ENCODE measurements at regions not wholly inside any gene's neighbourhood (a gene's known extent, or its start where the extent isn't known, plus 50 kb on each side); places are given as distances from the start of the nearest gene placed in this dataset.
A peak's percentile ranks its signal among the peaks of the same experiment; 100 is the strongest.

- no peak overlapping the region for H3K4me3 ChIP-seq (ENCODE audit: low read depth in 1 of 3, low read length in 3 of 3)
- WGBS, 3 donors, result 83 to 95% (median 88%) methylated on average over 3 of the region's 3 CpGs
- no peaks in the 10 kb centered on the region for H3K9me3 ChIP-seq (ENCODE audit: control insufficient read depth in 2 of 2, insufficient read depth in 1 of 2, low read depth in 1 of 2, low read length in 1 of 2)
- FAIRE-seq, result no peak
- no peak overlapping the region for H3K27ac ChIP-seq (ENCODE audit: low read depth in 1 of 3, low read length in 2 of 3)
- no peaks in the 10 kb centered on the region for H3K4me1 ChIP-seq (ENCODE audit: control insufficient read depth in 3 of 3, insufficient read depth in 2 of 3, low read depth in 1 of 3, low read length in 2 of 3)
- no peaks in the 10 kb centered on the region for H3K27me3 ChIP-seq (ENCODE audit: control insufficient read depth in 3 of 3, insufficient read depth in 3 of 3, low read length in 3 of 3)
- no peak for DNase-seq
- H3K36me3 ChIP-seq (ENCODE audit: control insufficient read depth in 3 of 3, insufficient read depth in 2 of 3, low read depth in 1 of 3, low read length in 3 of 3), result no peaks in the 10 kb centered on the region
These were observed 679.0 kb upstream of the CA10 start for GRCh38 chr17:52837492-52837891.

- H3K4me3 ChIP-seq (ENCODE audit: low read depth in 1 of 3, low read length in 3 of 3), result no peak overlapping the region
- 71 to 77% (median 73%) methylated on average over 1 of the region's 1 CpG for WGBS, 3 donors
- no peaks in the 10 kb centered on the region for H3K27me3 ChIP-seq (ENCODE audit: control insufficient read depth in 3 of 3, insufficient read depth in 3 of 3, low read length in 3 of 3)
- H3K27ac ChIP-seq (ENCODE audit: low read depth in 1 of 3, low read length in 2 of 3), result no peak overlapping the region
- DNase-seq (no peak), FAIRE-seq (no peak)
- H3K4me1 ChIP-seq (ENCODE audit: control insufficient read depth in 3 of 3, insufficient read depth in 2 of 3, low read depth in 1 of 3, low read length in 2 of 3), result no peaks in the 10 kb centered on the region
- H3K36me3 ChIP-seq (ENCODE audit: control insufficient read depth in 3 of 3, insufficient read depth in 2 of 3, low read depth in 1 of 3, low read length in 3 of 3), result no peaks in the 10 kb centered on the region
- H3K9me3 ChIP-seq (ENCODE audit: control insufficient read depth in 2 of 2, insufficient read depth in 1 of 2, low read depth in 1 of 2, low read length in 1 of 2), result no peaks in the 10 kb centered on the region
These were observed 673.0 kb upstream of the CA10 start for GRCh38 chr17:52831536-52831935.

GRCh38 chr17:52828621-52829020 is 670.1 kb upstream of the CA10 start:
- Histone ChIP-seq H3K36me3 (ENCODE audit: control insufficient read depth in 3 of 3, insufficient read depth in 2 of 3, low read depth in 1 of 3, low read length in 3 of 3) (no peaks in the 10 kb centered on the region), H3K27ac (ENCODE audit: low read depth in 1 of 3, low read length in 2 of 3) (no peak overlapping the region), H3K4me3 (ENCODE audit: low read depth in 1 of 3, low read length in 3 of 3) (no peak overlapping the region), H3K27me3 (ENCODE audit: control insufficient read depth in 3 of 3, insufficient read depth in 3 of 3, low read length in 3 of 3) (no peaks in the 10 kb centered on the region), H3K4me1 (ENCODE audit: control insufficient read depth in 3 of 3, insufficient read depth in 2 of 3, low read depth in 1 of 3, low read length in 2 of 3) (peaks cover 0 to 6% (median 0%) of the 10 kb centered on the region in 3 donors), H3K9me3 (ENCODE audit: control insufficient read depth in 2 of 2, insufficient read depth in 1 of 2, low read depth in 1 of 2, low read length in 1 of 2) (no peaks in the 10 kb centered on the region)
- WGBS, 3 donors, result 84 to 91% (median 90%) methylated on average over 11 of the region's 11 CpGs
- DNase-seq (no peak), FAIRE-seq (no peak)

GRCh38 chr17:52827526-52827925 is 669.0 kb upstream of the CA10 start:
- Histone ChIP-seq H3K4me1 (ENCODE audit: control insufficient read depth in 3 of 3, insufficient read depth in 2 of 3, low read depth in 1 of 3, low read length in 2 of 3) (peaks cover 0 to 6% (median 0%) of the 10 kb centered on the region in 3 donors), H3K36me3 (ENCODE audit: control insufficient read depth in 3 of 3, insufficient read depth in 2 of 3, low read depth in 1 of 3, low read length in 3 of 3) (no peaks in the 10 kb centered on the region), H3K27me3 (ENCODE audit: control insufficient read depth in 3 of 3, insufficient read depth in 3 of 3, low read length in 3 of 3) (no peaks in the 10 kb centered on the region), H3K27ac (ENCODE audit: low read depth in 1 of 3, low read length in 2 of 3) (no peak overlapping the region), H3K9me3 (ENCODE audit: control insufficient read depth in 2 of 2, insufficient read depth in 1 of 2, low read depth in 1 of 2, low read length in 1 of 2) (no peaks in the 10 kb centered on the region), H3K4me3 (ENCODE audit: low read depth in 1 of 3, low read length in 3 of 3) (no peak overlapping the region)
- WGBS, 3 donors, result 59 to 78% (median 62%) methylated on average over 8 of the region's 8 CpGs
- DNase-seq (no peak), FAIRE-seq (no peak)

GRCh38 chr17:52824542-52824941 is 666.0 kb upstream of the CA10 start:
- Histone ChIP-seq H3K4me1 (ENCODE audit: control insufficient read depth in 3 of 3, insufficient read depth in 2 of 3, low read depth in 1 of 3, low read length in 2 of 3) (peaks cover 0 to 6% (median 0%) of the 10 kb centered on the region in 3 donors), H3K27ac (ENCODE audit: low read depth in 1 of 3, low read length in 2 of 3) (peak overlapping the region; percentile 58 to 63 (median 60)), H3K4me3 (ENCODE audit: low read depth in 1 of 3, low read length in 3 of 3) (no peak overlapping the region), H3K36me3 (ENCODE audit: control insufficient read depth in 3 of 3, insufficient read depth in 2 of 3, low read depth in 1 of 3, low read length in 3 of 3) (no peaks in the 10 kb centered on the region), H3K9me3 (ENCODE audit: control insufficient read depth in 2 of 2, insufficient read depth in 1 of 2, low read depth in 1 of 2, low read length in 1 of 2) (no peaks in the 10 kb centered on the region), H3K27me3 (ENCODE audit: control insufficient read depth in 3 of 3, insufficient read depth in 3 of 3, low read length in 3 of 3) (no peaks in the 10 kb centered on the region)
- 7 to 46% (median 25%) methylated on average over 3 of the region's 3 CpGs for WGBS, 3 donors
- DNase-seq, result peak; percentile 83 to 85
- no peak for FAIRE-seq

GRCh38 chr17:52823155-52823554 is 664.6 kb upstream of the CA10 start:
- Histone ChIP-seq H3K27me3 (ENCODE audit: control insufficient read depth in 3 of 3, insufficient read depth in 3 of 3, low read length in 3 of 3) (no peaks in the 10 kb centered on the region), H3K36me3 (ENCODE audit: control insufficient read depth in 3 of 3, insufficient read depth in 2 of 3, low read depth in 1 of 3, low read length in 3 of 3) (no peaks in the 10 kb centered on the region), H3K4me1 (ENCODE audit: control insufficient read depth in 3 of 3, insufficient read depth in 2 of 3, low read depth in 1 of 3, low read length in 2 of 3) (peaks cover 0 to 6% (median 0%) of the 10 kb centered on the region in 3 donors), H3K4me3 (ENCODE audit: low read depth in 1 of 3, low read length in 3 of 3) (no peak overlapping the region), H3K27ac (ENCODE audit: low read depth in 1 of 3, low read length in 2 of 3) (no peak overlapping the region), H3K9me3 (ENCODE audit: control insufficient read depth in 2 of 2, insufficient read depth in 1 of 2, low read depth in 1 of 2, low read length in 1 of 2) (no peaks in the 10 kb centered on the region)
- DNase-seq, result peak in 1 of 2 donors; percentile 1
- FAIRE-seq, result no peak

- Histone ChIP-seq H3K27me3 (ENCODE audit: control insufficient read depth in 3 of 3, insufficient read depth in 3 of 3, low read length in 3 of 3) (no peaks in the 10 kb centered on the region), H3K4me3 (ENCODE audit: low read depth in 1 of 3, low read length in 3 of 3) (no peak overlapping the region), H3K27ac (ENCODE audit: low read depth in 1 of 3, low read length in 2 of 3) (no peak overlapping the region), H3K36me3 (ENCODE audit: control insufficient read depth in 3 of 3, insufficient read depth in 2 of 3, low read depth in 1 of 3, low read length in 3 of 3) (no peaks in the 10 kb centered on the region), H3K9me3 (ENCODE audit: control insufficient read depth in 2 of 2, insufficient read depth in 1 of 2, low read depth in 1 of 2, low read length in 1 of 2) (no peaks in the 10 kb centered on the region), H3K4me1 (ENCODE audit: control insufficient read depth in 3 of 3, insufficient read depth in 2 of 3, low read depth in 1 of 3, low read length in 2 of 3) (peaks cover 0 to 3% (median 0%) of the 10 kb centered on the region in 3 donors)
- WGBS, 3 donors, result 78 to 88% (median 79%) methylated on average over 7 of the region's 7 CpGs
- DNase-seq (no peak), FAIRE-seq (no peak)
These were observed 631.9 kb upstream of the CA10 start for GRCh38 chr17:52790359-52790955.

GRCh38 chr17:52789829-52790228 is 631.3 kb upstream of the CA10 start:
- FAIRE-seq (no peak), DNase-seq (peak in 1 of 2 donors; percentile 37)
- no peaks in the 10 kb centered on the region for H3K36me3 ChIP-seq (ENCODE audit: control insufficient read depth in 3 of 3, insufficient read depth in 2 of 3, low read depth in 1 of 3, low read length in 3 of 3)
- no peak overlapping the region for H3K4me3 ChIP-seq (ENCODE audit: low read depth in 1 of 3, low read length in 3 of 3)
- no peaks in the 10 kb centered on the region for H3K9me3 ChIP-seq (ENCODE audit: control insufficient read depth in 2 of 2, insufficient read depth in 1 of 2, low read depth in 1 of 2, low read length in 1 of 2)
- no peak overlapping the region for H3K27ac ChIP-seq (ENCODE audit: low read depth in 1 of 3, low read length in 2 of 3)
- H3K27me3 ChIP-seq (ENCODE audit: control insufficient read depth in 3 of 3, insufficient read depth in 3 of 3, low read length in 3 of 3), result no peaks in the 10 kb centered on the region
- WGBS, 3 donors, result 3 to 41% (median 25%) methylated on average over 3 of the region's 3 CpGs
- peaks cover 0 to 3% (median 0%) of the 10 kb centered on the region in 3 donors for H3K4me1 ChIP-seq (ENCODE audit: control insufficient read depth in 3 of 3, insufficient read depth in 2 of 3, low read depth in 1 of 3, low read length in 2 of 3)

GRCh38 chr17:52776234-52776633 is 617.7 kb upstream of the CA10 start:
- 58 to 77% (median 73%) methylated on average over 4 of the region's 4 CpGs for WGBS, 3 donors
- Histone ChIP-seq H3K9me3 (ENCODE audit: control insufficient read depth in 2 of 2, insufficient read depth in 1 of 2, low read depth in 1 of 2, low read length in 1 of 2) (no peaks in the 10 kb centered on the region), H3K4me1 (ENCODE audit: control insufficient read depth in 3 of 3, insufficient read depth in 2 of 3, low read depth in 1 of 3, low read length in 2 of 3) (no peaks in the 10 kb centered on the region), H3K27me3 (ENCODE audit: control insufficient read depth in 3 of 3, insufficient read depth in 3 of 3, low read length in 3 of 3) (no peaks in the 10 kb centered on the region), H3K4me3 (ENCODE audit: low read depth in 1 of 3, low read length in 3 of 3) (no peak overlapping the region), H3K36me3 (ENCODE audit: control insufficient read depth in 3 of 3, insufficient read depth in 2 of 3, low read depth in 1 of 3, low read length in 3 of 3) (no peaks in the 10 kb centered on the region), H3K27ac (ENCODE audit: low read depth in 1 of 3, low read length in 2 of 3) (no peak overlapping the region)
- no peak for DNase-seq
- FAIRE-seq, result no peak

Data from small intestine (tissue), 7 donors.